Fibroblast of villous mesenchyme (primary cell): ENCODE measurements at regions not wholly inside any gene's neighbourhood (a gene's known extent, or its start where the extent isn't known, plus 50 kb on each side); places are given as distances from the start of the nearest gene placed in this dataset.

ENCODE experiments used
- DNase-seq: peaks from one replicate; pipeline ENCODE4 v3.0.0-alpha.2; 2010; ENCODE audit warnings: low read depth
- H3K4me3 ChIP-seq: 2 replicates; pipeline ENCODE4 v1.5.1; 2011; ENCODE audit warnings: low read depth, mild to moderate bottlenecking, low read length
- TF ChIP-seq, protein P1 (sequence below): IDR thresholded peaks from 2 replicates; pipeline ENCODE4 v1.5.1; 2012; ENCODE audit warnings: low read depth, mild to moderate bottlenecking, low read length; ENCODE audit not compliant: insufficient read depth

DNA sequence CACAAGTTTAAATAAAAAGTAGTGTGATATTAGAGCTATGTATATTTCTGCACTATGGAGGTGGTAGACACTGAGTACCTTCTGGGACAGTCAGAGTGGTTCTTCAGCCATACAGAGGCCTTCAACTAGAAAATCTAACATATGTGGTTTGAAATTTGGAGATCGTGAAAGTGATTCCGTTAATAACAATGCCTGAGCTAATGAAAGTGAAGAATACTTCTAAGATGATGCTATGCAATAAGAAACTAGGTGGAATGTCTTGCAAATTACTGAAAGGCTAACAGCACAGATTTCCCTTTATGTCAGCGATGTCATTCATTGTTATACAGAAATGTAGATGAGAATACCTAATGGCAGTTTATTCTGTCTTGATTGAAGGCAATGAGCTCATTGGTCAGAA is 1984.7 kb upstream of the RAG2 start:
- TF ChIP-seq, protein P1, sequence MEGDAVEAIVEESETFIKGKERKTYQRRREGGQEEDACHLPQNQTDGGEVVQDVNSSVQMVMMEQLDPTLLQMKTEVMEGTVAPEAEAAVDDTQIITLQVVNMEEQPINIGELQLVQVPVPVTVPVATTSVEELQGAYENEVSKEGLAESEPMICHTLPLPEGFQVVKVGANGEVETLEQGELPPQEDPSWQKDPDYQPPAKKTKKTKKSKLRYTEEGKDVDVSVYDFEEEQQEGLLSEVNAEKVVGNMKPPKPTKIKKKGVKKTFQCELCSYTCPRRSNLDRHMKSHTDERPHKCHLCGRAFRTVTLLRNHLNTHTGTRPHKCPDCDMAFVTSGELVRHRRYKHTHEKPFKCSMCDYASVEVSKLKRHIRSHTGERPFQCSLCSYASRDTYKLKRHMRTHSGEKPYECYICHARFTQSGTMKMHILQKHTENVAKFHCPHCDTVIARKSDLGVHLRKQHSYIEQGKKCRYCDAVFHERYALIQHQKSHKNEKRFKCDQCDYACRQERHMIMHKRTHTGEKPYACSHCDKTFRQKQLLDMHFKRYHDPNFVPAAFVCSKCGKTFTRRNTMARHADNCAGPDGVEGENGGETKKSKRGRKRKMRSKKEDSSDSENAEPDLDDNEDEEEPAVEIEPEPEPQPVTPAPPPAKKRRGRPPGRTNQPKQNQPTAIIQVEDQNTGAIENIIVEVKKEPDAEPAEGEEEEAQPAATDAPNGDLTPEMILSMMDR: no peak
- no peak overlapping the region for H3K4me3 ChIP-seq
- no peak for DNase-seq

DNA sequence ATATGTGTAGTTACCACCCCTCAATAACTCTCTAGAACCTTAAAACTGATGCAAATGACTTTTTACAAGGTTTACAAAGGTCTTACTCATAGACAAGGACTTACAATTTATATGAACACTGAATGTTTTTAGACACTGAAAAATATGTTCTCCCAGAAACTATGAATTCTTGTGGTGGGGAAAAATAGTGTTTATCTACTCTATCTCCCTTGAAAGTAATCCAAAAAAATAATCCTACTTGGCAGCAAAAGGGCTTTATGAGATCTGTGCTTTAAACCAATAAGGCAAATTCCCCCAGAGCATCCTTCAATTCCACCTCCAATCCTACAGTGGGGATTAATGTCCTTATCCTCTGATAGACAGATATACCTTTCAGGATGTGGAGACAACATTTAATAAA is 1984.1 kb upstream of the RAG2 start:
- peak; percentile 1 for DNase-seq
- TF ChIP-seq, protein P1: no peak
- no peak overlapping the region for H3K4me3 ChIP-seq

DNA sequence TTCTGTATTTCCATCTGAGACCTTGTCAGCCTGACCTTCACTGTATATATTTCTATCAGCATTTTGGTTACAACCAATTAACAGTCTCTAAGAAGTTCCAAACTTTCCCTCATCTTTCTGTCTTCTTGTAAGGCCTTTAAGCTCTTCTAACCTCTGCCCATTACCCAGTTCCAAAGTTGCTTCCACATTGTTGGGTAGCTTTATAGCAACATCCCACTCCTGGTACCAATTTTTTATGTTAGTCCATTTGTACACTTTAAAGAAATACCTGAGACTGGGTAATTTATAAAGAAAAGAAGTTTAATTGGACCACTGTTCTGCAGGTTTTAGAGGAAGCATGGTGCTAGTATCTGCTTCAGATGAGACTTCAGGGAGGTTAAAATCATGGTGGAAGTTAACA is 1979.7 kb upstream of the RAG2 start:
- DNase-seq: no peak
- TF ChIP-seq, protein P1: no peak
- H3K4me3 ChIP-seq: no peak overlapping the region

DNA sequence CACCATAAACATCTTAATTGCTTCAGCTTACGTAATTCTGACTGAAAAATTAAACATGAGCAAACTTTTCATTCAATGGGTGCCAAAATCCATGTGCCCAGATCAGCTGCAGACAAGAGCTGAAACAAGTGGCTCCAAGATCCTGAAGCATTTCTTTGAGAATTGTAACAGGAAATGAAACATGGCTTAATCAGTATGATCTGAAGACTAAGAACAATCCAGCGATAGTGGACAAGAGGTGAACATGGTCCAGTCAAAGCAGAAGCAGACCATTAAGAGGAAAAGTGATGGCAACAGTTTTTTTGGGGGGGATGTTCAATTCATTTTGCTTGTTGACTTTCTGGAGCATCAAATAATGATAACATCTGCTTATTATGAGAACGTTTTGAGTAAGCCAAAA is 1964.5 kb upstream of the RAG2 start:
- TF ChIP-seq, protein P1: no peak
- DNase-seq: no peak
- H3K4me3 ChIP-seq: no peak overlapping the region

DNA sequence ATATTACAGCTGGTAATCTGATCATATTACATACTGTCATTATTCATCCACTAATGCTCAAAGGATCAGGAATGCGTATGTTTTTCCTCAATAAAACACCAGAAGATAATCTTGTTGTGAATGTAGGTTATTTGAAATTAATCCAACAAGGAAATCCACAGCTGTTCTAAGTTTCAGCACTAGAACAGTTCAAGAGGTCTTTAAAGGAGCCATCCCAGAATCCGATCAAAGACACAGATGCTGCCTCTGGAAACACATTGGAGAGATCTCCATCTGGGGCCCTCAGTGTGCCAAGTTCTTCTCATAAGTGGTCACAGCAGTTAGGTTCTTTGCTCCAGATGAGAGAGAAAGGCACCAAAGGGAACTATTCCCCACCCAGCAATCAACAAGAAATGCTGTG is 1955.1 kb upstream of the RAG2 start:
- TF ChIP-seq, protein P1: no peak
- H3K4me3 ChIP-seq: no peak overlapping the region
- DNase-seq: no peak

DNA sequence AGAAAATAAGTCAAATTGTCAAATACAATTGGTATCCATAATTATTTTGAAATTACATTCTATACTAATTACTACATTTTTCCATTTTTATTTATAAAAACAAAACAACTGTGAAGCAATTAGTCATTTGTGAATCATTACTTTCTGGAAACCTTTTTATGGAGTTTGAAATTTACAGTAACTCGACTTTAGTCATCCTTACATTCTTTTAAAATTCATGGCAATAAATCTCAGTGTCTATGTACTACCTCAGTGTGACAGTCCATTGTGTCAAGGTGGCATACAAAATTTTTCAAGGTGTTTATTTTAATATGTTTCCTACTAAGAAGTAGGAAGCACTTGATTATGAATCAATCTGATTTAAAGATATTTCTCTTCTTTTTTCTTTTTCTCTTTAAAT is 1949.4 kb upstream of the RAG2 start:
- TF ChIP-seq, protein P1: no peak
- no peak overlapping the region for H3K4me3 ChIP-seq
- no peak for DNase-seq

DNA sequence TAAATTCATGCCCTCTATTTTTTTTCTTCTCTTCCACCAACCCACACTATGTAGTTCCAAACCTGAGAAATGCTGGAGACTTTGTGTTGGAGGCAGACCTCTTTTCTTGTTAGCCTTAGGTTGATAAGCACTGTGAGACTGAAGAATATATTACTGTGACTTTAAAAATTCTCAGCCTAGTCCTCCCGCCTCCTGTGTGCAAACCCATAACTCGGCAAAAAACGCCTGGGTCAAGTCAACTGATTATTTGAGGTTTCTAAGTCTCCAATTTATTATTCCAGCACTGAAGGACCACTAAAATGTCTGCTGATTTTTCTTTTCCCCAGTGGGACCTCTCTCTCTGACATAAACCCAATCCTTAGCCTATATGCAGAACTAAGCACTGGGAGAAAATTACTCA is 1946.0 kb upstream of the RAG2 start:
- DNase-seq: no peak
- TF ChIP-seq, protein P1: no peak
- H3K4me3 ChIP-seq: no peak overlapping the region
